Globus pallidus (tissue), 1 donor: ENCODE measurements at regions not wholly inside any gene's neighbourhood (a gene's known extent, or its start where the extent isn't known, plus 50 kb on each side); places are given as distances from the start of the nearest gene placed in this dataset.
"Not testable (repeated sequence)": the region's sequence is repeated elsewhere in the genome, so short reads cannot be mapped to it uniquely, and the experiment has no call there.

Experiments used
- DNase-seq: peaks from one replicate; pipeline ENCODE4 v3.0.0-alpha.2; 2015; ENCODE audit warnings: low spot score

DNA sequence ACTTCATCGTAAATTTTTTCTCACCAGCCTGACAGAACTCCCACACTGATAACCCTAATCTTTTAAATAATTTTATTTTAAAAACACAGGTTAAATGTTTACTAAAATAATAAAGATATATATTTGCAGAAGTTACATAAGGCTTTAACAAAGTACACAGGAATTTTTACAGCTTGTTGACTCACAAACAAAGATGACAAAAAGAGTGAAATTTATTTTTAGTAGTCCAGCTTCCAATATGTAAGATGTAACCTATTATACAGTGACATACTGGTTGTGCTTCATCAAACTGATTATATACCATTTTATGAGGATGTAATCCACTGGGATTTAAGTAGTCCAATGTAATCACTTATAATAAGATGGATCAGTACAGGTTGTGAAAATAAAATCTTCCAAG lies 348.9 kb upstream of the SLC39A10 start:
- no peak for DNase-seq

GRCh38 chr2:195307751-195308150 lies 349.3 kb upstream of the SLC39A10 start:
- DNase-seq = no peak

- DNase-seq = no peak
Observed at GRCh38 chr2:195304310-195304709, 352.7 kb upstream of the SLC39A10 start.

DNA sequence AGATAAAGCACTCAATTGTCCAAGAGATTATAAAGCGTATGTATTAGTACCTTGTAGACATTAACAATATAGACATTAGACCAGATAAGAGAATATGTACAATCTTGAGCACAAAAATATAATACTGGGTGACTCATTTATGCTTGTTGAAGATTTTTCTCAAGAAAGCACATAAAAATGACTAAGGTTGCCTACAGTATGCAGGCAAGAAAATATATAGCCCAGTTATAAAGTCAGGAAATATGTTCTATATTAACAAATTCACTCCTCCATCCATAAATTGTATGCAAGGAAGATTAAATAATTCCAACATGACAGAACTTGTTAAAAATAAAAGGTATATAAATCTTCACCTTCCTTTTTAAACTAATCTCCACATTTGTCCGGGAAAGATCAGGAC lies 356.4 kb upstream of the SLC39A10 start:
- DNase-seq = no peak

- DNase-seq = no peak
Observed at GRCh38 chr2:195299600-195299999, 357.4 kb upstream of the SLC39A10 start.

DNA sequence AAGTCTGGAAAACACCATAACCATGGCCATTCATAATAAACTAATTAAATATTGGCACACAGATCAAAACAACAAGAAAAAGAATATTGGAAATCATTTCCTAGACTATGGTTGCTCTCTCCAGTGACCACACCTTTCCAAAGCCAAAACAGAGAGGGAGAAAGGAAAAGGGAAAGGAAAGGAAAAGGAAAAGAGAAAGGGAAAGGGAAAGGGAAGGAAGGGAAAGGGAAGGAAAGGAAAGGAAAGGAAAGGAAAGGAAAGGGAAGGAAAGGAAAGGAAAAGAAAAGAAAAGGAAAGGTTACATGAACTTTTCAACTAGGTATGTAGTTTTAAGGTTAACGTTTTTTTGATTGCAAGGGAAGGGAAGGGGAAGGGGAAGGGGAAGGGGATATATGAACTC lies 360.5 kb upstream of the SLC39A10 start:
- no peak for DNase-seq

DNA sequence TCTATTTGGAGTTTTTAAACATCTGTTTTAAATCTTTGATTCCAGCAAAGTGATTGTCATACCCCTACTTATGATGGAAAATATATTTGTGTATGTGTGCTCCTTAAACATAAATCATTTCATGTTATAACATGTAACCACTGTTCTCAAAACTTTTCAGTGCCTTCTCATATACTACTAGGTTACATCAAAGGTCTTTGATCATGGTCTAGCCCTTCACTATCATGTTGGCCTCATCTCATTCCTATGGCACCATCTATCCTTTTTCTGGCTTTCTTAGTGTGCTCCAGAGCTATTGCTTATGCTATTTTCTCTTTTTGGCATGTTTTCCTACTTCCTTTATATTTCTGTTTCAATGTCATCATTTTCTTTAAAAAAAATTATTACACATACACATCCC lies 367.9 kb upstream of the SLC39A10 start:
- DNase-seq = no peak

GRCh38 chr2:195279840-195280427 lies 377.1 kb upstream of the SLC39A10 start:
- no peak for DNase-seq

DNA sequence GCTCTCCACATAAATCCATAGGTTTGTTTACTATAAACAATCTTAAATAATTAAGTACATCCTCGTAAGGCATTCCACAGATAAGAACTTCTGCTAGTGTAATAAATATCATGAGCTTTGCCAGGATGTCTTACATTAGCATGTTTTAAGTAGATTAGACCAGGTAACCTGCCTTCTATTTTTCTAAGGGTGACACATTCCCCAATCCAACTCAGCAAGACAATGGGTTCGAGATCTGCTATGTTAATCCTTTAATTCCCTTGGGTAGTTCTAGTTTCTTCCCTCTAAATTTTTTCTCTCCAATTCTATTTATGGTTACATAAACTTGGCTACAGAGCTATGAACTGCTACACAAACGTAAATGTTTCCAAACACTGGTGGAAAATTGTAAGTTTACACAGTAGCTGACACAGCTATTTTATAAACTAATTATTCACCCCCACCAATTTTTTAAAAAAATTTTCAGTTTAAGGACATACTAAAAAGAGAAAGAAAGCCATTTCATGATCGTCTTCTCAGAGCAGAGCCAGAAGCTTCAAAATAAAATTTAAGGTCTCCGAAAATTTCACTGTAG lies 386.5 kb upstream of the SLC39A10 start:
- DNase-seq = no peak

DNA sequence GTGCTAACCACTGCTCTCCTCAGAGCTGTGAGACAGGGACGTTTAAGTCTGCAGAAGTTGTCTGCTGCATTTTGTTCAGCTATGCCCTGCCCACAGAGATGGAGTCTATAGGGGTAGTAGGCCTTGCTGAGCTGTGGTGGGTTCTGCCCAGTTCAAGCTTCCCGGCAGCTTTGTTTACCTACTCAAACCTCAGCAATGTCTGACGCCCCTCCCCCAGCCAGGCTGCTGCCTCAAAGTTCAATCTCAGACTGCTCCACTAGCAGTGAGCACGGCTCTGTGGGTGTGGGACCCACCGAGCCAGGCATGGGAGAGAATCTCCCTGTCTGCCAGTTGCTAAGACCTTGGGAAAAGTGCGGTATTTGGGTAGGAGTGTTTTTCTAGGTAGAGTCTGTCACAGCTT lies 387.8 kb upstream of the SLC39A10 start:
- DNase-seq = no peak

- DNase-seq = no peak
Observed at GRCh38 chr2:195257979-195258378, 399.0 kb upstream of the SLC39A10 start.

DNA sequence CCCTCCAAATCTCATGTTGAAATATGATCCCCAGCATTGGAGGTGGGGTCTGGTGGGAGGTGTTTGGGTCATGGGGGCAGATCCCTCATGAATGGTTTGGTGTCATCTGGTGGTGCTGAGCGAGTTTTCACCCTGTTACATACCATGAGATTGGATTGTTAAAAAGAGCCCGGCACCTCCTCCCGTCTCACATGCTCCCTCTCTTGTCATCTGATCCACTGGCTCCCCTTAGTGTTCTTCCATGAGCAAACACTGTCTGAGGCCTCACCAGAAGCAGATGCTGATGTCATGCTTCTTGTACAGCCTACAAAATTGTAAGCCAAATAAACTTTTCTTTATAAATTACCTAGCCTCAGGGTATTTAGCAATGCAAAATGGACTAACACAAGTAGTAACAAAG lies 405.0 kb upstream of the SLC39A10 start:
- no peak for DNase-seq

GRCh38 chr2:195251214-195251613 lies 405.8 kb upstream of the SLC39A10 start:
- no peak for DNase-seq

- DNase-seq = no peak
Observed at GRCh38 chr2:195238826-195239225, 418.2 kb upstream of the SLC39A10 start.

- no peak for DNase-seq
Observed at GRCh38 chr2:195238379-195238778, 418.6 kb upstream of the SLC39A10 start.

GRCh38 chr2:195228547-195228946 lies 428.5 kb upstream of the SLC39A10 start:
- not testable (repeated sequence) for DNase-seq

DNA sequence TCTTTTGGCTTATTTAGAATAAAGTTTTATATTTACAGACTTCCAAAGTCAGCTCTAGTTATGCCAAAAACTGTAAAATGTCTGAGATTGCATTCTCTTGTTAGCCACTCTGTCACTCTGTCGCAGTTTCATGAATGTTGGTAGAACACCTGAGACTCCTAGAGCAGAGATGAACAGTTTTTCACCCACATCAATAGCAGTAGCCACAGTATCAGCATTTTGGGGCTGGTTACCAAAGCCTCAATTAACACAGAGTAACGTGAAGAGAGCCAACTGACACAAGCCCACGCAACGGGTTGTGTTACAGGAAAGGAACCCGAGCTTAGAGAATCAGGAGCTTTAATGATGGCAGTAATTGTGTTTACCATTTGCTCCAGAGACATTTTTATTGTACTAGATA lies 443.0 kb upstream of the SLC39A10 start:
- no peak for DNase-seq

- DNase-seq = no peak
Observed at GRCh38 chr2:195212586-195212985, 444.4 kb upstream of the SLC39A10 start.

GRCh38 chr2:195202163-195202845 lies 454.7 kb upstream of the SLC39A10 start:
- DNase-seq = no peak

- no peak for DNase-seq
Observed at GRCh38 chr2:195199864-195200263, 457.2 kb upstream of the SLC39A10 start.

DNA sequence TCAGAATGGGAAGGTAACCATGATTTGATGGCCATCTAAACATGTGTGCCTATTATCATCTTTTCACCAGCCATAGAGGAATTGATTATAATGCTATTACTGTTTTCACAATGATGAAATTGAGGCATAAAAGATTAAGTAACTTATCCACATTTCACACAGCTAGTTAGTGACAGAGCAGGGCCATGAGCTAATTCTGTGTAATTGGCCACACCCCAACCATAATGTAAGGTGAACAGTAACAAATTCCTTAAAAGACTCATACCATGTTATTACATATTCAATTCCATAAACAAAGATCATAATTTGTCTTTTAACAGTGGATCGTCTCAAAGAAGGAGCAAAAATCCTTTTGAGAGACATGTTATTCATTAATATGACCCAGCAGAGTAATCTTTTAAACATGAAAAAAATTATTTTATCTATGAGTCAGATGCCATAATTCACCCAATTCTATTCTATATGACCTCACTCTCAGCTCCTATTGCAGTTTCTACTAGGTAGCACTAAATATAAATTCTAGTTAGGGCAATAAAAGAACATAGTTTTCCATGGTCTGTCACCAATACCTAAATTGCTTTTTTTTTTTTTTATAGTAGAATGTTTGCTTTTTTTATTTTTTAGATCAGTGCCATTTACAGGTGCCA lies 475.8 kb upstream of the SLC39A10 start:
- no peak for DNase-seq

DNA sequence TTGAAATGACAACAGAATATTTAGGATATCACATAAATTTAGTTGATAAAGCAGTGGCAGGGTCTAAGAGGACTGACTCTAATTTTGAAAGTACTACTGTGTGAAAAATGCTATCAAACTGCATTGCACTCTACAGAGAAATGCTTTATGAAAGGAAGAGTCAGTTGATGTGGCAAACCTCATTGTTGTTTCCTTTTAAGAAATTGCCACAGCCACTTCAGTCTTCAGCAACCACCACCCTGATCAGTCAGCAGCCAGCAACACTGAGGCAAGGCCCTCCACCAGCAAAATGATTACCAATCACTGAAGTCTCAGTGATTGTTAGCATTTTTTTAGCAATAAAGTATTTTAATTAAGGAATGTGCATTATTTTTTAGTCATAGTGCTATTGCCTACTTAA lies 488.7 kb upstream of the SLC39A10 start:
- DNase-seq = no peak

GRCh38 chr2:195164930-195165329 lies 492.1 kb upstream of the SLC39A10 start:
- DNase-seq = no peak
